Gastroesophageal sphincter (tissue), 4 donors: ENCODE measurements at regions not wholly inside any gene's neighbourhood (a gene's known extent, or its start where the extent isn't known, plus 50 kb on each side); places are given as distances from the start of the nearest gene placed in this dataset.

ENCODE experiments used
- ATAC-seq: fragments of 150-250 bp; one replicate; pipeline ENCODE4 v1.9.1; 2016; ENCODE audit warnings: mild to moderate bottlenecking, moderate library complexity
- H3K27ac ChIP-seq, 4 donors: fragments of 200-600 bp; sonication (generic) in 3 of 4; 1 replicate in 3 of 4; 2 replicates in 1 of 4; pipeline ENCODE4 v1.5.1; 2016 to 2019
- H3K27me3 ChIP-seq: fragments of 200-600 bp; sonication (generic); one replicate; pipeline ENCODE4 v1.5.1; 2019
- H3K36me3 ChIP-seq, 2 donors: fragments of 200-600 bp; sonication (generic); one replicate each; pipeline ENCODE4 v1.5.1; 2019; ENCODE audit warnings: control low read depth in 1 of 2
- H3K4me1 ChIP-seq, 3 donors: fragments of 200-600 bp; sonication (generic); 1 replicate in 2 of 3; 2 replicates in 1 of 3; pipeline ENCODE4 v1.5.1; 2016 to 2019; ENCODE audit warnings: control low read depth in 2 of 3
- H3K4me3 ChIP-seq, 2 donors: fragments of 200-600 bp; sonication (generic); one replicate each; pipeline ENCODE4 v1.5.1; 2019; ENCODE audit warnings: mild to moderate bottlenecking in 1 of 2, moderate library complexity in 1 of 2
- H3K9me3 ChIP-seq, 3 donors: fragments of 200-600 bp; sonication (generic); one replicate each; pipeline ENCODE4 v1.5.1; 2017 to 2019; ENCODE audit warnings: control low read depth in 2 of 3
- CTCF ChIP-seq, 4 experiments: fragments of 200-600 bp in 2 of 4; fragments of 450-650 bp in 2 of 4; sonication (generic) in 1 of 4; IDR thresholded peaks; one replicate each; pipeline ENCODE4 v1.5.1; 2017 to 2019; ENCODE audit warnings: antibody characterized with exemption in 4 of 4, mild to moderate bottlenecking in 2 of 4, moderate library complexity in 2 of 4
- EP300 ChIP-seq: sonication (generic); formaldehyde crosslinking; IDR thresholded peaks from one replicate; pipeline ENCODE4 v1.6.1; 2017; ENCODE audit warnings: antibody characterized with exemption, mild to moderate bottlenecking
- POLR2A ChIP-seq, 2 donors: fragments of 450-650 bp; IDR thresholded peaks; one replicate each; pipeline ENCODE4 v1.6.1; 2017; ENCODE audit warnings: antibody characterized with exemption in 2 of 2, mild to moderate bottlenecking in 2 of 2, moderate library complexity in 1 of 2
- POLR2AphosphoS5 ChIP-seq: sonication (generic); formaldehyde crosslinking; IDR thresholded peaks from one replicate; pipeline ENCODE4 v1.6.1; 2017; ENCODE audit warnings: antibody characterized with exemption
- whole genome bisulfite sequencing, 2 donors: methylation state at CpG; one replicate each; pipeline ENCODE4 v1.1.5; 2018; ENCODE audit warnings: low coverage in 1 of 2; 5-methylcytosine and 5-hydroxymethylcytosine counted together

- H3K4me1 ChIP-seq, result no peaks in the 10 kb centered on the region
- no peak for ATAC-seq
- 16 to 41% methylated on average over 2 to 3 of the region's 3 CpGs for WGBS, 2 donors
- no peaks in the 10 kb centered on the region for H3K36me3 ChIP-seq
- H3K4me3 ChIP-seq, result no peak overlapping the region
- H3K27ac ChIP-seq, result no peak overlapping the region
- TF ChIP-seq POLR2AphosphoS5, result no peak
- no peak for TF ChIP-seq CTCF (IDR thresholded peaks at IDR 0.05)
- TF ChIP-seq EP300, result no peak
- TF ChIP-seq POLR2A (IDR thresholded peaks at IDR 0.05), result no peak
- peaks cover 8% of the 10 kb centered on the region for H3K27me3 ChIP-seq
- peaks cover 0 to 9% (median 0%) of the 10 kb centered on the region in 3 donors for H3K9me3 ChIP-seq
These were observed 318.8 kb downstream of the SMAD2 start for GRCh38 chr18:47611649-47612048.

GRCh38 chr18:47606526-47606925 is 323.9 kb downstream of the SMAD2 start:
- Histone ChIP-seq H3K4me3 (no peak overlapping the region), H3K27me3 (peaks cover 8% of the 10 kb centered on the region), H3K4me1 (no peaks in the 10 kb centered on the region), H3K27ac (no peak overlapping the region), H3K9me3 (peaks cover 0 to 9% (median 0%) of the 10 kb centered on the region in 3 donors), H3K36me3 (no peaks in the 10 kb centered on the region)
- no peak for ATAC-seq
- no peak for TF ChIP-seq POLR2A (IDR thresholded peaks at IDR 0.05)
- 59 to 61% methylated on average over 3 to 5 of the region's 5 CpGs for WGBS, 2 donors

- no peaks in the 10 kb centered on the region for H3K9me3 ChIP-seq
- WGBS, 2 donors, result 33% methylated on average over 1 of the region's 1 CpG
- ATAC-seq, result no peak
- TF ChIP-seq POLR2A (IDR thresholded peaks at IDR 0.05), result no peak
- no peak for TF ChIP-seq EP300
- TF ChIP-seq CTCF (IDR thresholded peaks at IDR 0.05), result no peak
- TF ChIP-seq POLR2AphosphoS5, result no peak
- no peaks in the 10 kb centered on the region for H3K4me1 ChIP-seq
- H3K36me3 ChIP-seq, result no peaks in the 10 kb centered on the region
- no peak overlapping the region for H3K27ac ChIP-seq
- no peak overlapping the region for H3K4me3 ChIP-seq
- H3K27me3 ChIP-seq, result peaks cover 8% of the 10 kb centered on the region
These were observed 325.4 kb downstream of the SMAD2 start for GRCh38 chr18:47605093-47605492.

GRCh38 chr18:47604021-47604420 is 326.4 kb downstream of the SMAD2 start:
- Histone ChIP-seq H3K9me3 (no peaks in the 10 kb centered on the region), H3K27me3 (peaks cover 4% of the 10 kb centered on the region), H3K4me1 (no peaks in the 10 kb centered on the region), H3K36me3 (no peaks in the 10 kb centered on the region), H3K4me3 (no peak overlapping the region), H3K27ac (no peak overlapping the region)
- WGBS, 2 donors, result 60% methylated on average over 2 of the region's 5 CpGs; no CpG with 5 or more reads in 1 of the 2 donors
- no peak for ATAC-seq
- no peak for TF ChIP-seq POLR2AphosphoS5
- no peak for TF ChIP-seq EP300
- TF ChIP-seq CTCF (IDR thresholded peaks at IDR 0.05), result no peak
- TF ChIP-seq POLR2A (IDR thresholded peaks at IDR 0.05), result no peak

GRCh38 chr18:47603158-47603557 is 327.3 kb downstream of the SMAD2 start:
- H3K36me3 ChIP-seq, result no peaks in the 10 kb centered on the region
- no peak for TF ChIP-seq POLR2A (IDR thresholded peaks at IDR 0.05)
- TF ChIP-seq CTCF (IDR thresholded peaks at IDR 0.05), result no peak
- no peak for TF ChIP-seq EP300
- TF ChIP-seq POLR2AphosphoS5, result no peak
- no peak for ATAC-seq
- H3K4me3 ChIP-seq, result no peak overlapping the region
- no peak overlapping the region for H3K27ac ChIP-seq
- no peaks in the 10 kb centered on the region for H3K27me3 ChIP-seq
- no peaks in the 10 kb centered on the region for H3K9me3 ChIP-seq
- WGBS, 2 donors, result 77 to 100% methylated on average over 1 of the region's 1 CpG
- no peaks in the 10 kb centered on the region for H3K4me1 ChIP-seq
